OCI-LY1 (cell line): ENCODE measurements at regions not wholly inside any gene's neighbourhood (a gene's known extent, or its start where the extent isn't known, plus 50 kb on each side); places are given as distances from the start of the nearest gene placed in this dataset.

ENCODE experiments used
- EZH2 ChIP-seq: fragments of 200-600 bp; sonication (generic), shearing (Covaris generic); IDR thresholded peaks from 2 replicates; pipeline ENCODE4 v1.8.0; 2017; ENCODE audit warnings: borderline replicate concordance, mixed run types, mild to moderate bottlenecking, antibody characterized with exemption, low read length, moderate library complexity, mixed read lengths
- TF ChIP-seq, protein P1 (sequence below): fragments of 200-600 bp; sonication (generic), shearing (Covaris generic); IDR thresholded peaks from 2 replicates; pipeline ENCODE4 v1.5.1; 2017; ENCODE audit warnings: mild to moderate bottlenecking, antibody characterized with exemption, low read length, moderate library complexity, mixed read lengths

DNA sequence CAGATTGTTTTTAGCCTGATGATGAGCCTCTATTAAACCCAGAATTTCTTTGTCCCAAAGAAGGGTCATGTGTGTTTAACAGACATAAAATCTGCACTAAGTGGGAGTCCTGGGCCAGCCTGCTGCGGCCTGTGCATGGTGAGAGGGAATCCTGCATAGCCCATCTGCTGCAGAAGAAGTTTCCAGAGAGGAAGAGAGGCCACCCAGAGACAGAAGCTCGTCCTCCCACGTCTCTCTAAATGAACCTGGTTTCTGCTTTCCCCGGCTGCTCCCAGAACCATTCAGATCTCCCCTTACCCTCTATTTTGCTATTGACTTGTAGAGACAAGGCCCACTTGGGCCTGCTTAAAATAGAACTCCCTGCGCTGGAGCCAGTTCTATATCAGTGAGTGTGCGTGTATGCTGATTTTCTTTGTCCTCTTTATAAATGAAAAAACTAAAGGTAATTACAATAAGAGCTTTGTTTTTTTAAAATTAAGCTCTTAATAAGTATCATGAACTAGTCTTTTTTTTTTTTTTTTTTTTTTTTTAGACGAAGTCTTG is 142.8 kb upstream of the RAB4A start:
- TF ChIP-seq EZH2 = no peak
- TF ChIP-seq, protein P1, sequence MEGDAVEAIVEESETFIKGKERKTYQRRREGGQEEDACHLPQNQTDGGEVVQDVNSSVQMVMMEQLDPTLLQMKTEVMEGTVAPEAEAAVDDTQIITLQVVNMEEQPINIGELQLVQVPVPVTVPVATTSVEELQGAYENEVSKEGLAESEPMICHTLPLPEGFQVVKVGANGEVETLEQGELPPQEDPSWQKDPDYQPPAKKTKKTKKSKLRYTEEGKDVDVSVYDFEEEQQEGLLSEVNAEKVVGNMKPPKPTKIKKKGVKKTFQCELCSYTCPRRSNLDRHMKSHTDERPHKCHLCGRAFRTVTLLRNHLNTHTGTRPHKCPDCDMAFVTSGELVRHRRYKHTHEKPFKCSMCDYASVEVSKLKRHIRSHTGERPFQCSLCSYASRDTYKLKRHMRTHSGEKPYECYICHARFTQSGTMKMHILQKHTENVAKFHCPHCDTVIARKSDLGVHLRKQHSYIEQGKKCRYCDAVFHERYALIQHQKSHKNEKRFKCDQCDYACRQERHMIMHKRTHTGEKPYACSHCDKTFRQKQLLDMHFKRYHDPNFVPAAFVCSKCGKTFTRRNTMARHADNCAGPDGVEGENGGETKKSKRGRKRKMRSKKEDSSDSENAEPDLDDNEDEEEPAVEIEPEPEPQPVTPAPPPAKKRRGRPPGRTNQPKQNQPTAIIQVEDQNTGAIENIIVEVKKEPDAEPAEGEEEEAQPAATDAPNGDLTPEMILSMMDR = no peak
